Inferior parietal cortex (tissue), 1 donor: ENCODE measurements at regions not wholly inside any gene's neighbourhood (a gene's known extent, or its start where the extent isn't known, plus 50 kb on each side); places are given as distances from the start of the nearest gene placed in this dataset.
"Not testable (repeated sequence)": the region's sequence is repeated elsewhere in the genome, so short reads cannot be mapped to it uniquely, and the experiment has no call there.

ENCODE experiments used
- DNase-seq: peaks from one replicate; pipeline ENCODE4 v3.0.0-alpha.2; 2016; ENCODE audit errors: extremely low spot score

DNA sequence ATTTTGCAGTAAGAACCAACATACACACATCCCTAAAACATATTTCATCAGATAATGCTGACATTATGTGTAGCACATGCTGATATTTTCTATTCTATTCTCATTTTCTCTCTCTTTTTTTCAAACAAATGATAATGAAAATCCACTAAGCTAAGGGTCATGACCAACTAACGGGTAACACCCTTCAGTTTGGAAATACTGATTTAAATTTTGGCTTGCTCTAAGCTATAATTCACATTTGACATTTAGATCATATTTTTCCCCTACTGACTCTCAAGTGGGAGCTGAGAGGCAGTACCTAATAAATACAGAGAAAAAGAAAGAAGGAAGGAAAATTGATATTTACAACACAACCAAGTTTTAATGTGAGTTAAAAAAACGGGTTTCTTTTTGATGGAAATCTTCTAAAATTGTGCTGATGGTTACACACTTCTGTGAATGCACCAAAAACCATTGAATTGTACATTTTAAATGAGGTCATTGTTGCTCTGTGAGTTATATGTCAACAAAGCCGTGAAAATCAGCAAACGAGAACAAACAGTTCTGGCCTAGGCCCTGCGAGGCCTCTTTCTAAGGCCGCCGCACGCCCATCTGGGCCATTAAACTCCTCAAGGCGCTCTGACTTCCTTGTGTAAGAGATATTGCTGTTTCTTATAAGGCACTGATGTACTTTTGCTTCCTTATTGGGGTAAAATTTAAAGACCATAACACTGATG, 124.2 kb downstream of the GALR1 start:
- DNase-seq, result no peak

DNA sequence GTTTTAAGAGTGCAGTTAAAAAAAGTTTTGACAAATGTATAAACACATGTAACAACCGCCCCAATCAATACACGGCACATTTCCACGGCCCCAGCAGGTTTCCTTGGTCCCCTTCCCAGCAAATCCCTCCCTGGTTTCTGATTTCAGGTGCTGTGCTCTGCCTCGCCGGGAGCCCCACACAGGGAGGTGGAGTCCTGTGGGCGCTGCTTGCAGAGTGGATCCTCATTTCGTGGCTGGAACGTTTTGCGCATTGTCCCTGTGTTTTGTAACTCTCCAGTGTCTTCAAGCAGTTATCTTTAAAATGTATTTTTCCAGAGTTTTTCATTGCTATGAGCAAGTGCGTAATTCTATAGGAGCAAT, 124.8 kb downstream of the GALR1 start:
- no peak for DNase-seq

GRCh38 chr18:77376043-77376732, 126.5 kb downstream of the GALR1 start:
- DNase-seq, result no peak

- no peak for DNase-seq
These were observed 127.1 kb downstream of the GALR1 start for GRCh38 chr18:77376733-77377094.

GRCh38 chr18:77377813-77378212, 128.2 kb downstream of the GALR1 start:
- no peak for DNase-seq

- no peak for DNase-seq
These were observed 130.4 kb downstream of the GALR1 start for GRCh38 chr18:77379976-77380509.

DNA sequence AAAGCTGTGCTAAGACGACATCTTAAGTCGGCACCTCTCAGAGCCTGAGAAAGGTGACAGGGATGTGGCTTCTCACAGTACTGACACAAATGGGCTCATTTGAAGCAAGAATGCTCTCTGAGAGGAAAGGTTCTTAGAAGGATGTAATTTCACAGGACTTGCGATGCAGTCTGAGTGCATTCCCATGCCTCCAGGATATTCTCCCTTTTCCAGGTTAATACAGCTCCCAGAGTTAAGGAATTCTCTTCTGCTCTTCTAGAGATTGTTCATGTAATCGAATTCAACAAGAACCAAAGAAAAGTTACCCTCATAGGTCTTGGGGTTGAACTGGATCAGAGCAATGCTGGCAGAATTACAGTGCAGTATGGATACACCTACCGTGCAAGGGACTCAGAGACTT, 131.0 kb downstream of the GALR1 start:
- no peak for DNase-seq

GRCh38 chr18:77392321-77392720, 142.7 kb downstream of the GALR1 start:
- DNase-seq, result no peak

- no peak for DNase-seq
These were observed 143.9 kb downstream of the GALR1 start for GRCh38 chr18:77393519-77393918.

DNA sequence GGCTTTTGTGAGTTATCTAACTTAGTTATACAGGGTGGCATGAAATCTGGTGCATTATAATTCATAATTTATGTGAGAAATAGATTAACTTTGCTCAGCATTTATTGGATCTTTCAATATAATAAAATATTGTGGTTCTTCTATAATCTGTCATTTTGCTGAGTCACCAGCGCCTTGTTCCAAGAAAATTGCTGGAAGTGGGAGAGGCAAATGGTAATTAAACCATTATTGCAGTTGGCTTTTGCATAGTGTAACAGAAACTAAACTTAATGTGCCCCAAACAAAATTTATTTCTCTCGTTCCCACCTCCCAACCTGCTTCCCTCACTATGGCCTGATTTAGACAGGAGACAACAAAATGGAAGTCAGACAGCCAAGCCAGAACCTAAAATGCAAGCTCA, 146.3 kb downstream of the GALR1 start:
- DNase-seq, result no peak

GRCh38 chr18:77397056-77397455, 147.4 kb downstream of the GALR1 start:
- no peak for DNase-seq

GRCh38 chr18:77397617-77398016, 148.0 kb downstream of the GALR1 start:
- DNase-seq, result no peak

DNA sequence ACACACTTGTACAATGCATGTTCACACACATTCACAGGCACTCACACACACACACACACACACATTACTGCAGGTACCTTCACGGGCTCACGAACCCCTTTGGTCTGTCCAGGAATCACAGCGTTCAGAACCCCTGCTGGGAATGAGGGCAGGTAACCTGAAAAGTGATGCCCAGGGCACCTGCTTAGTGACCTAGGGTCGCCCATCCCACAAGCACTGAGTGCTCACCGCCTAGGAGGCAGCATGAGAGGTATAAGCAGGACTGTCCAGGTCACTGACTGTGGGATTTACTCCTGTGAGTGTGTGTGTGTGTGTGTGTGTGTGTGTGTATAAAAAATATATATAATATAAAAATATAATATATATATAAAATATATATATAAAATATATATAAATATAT, 150.9 kb downstream of the GALR1 start:
- DNase-seq, result no peak

DNA sequence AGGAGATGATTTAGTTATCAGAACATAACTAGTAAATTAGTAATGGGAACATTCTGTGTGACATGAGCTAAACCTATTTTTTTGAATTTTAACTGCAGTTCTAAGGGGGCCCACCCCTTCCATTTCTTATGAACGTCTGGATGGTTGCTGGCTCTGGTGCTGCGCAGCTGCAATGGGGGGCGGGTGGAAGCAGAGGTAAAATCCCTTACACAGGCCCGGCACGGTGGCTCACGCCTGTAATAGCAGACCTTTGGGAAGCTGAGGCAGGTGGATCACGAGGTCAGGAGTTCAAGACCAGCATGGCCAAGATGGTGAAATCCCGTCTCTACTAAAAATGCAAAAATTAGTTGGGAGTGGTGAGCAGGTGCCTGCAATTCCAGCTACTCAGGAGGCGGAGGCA, 151.5 kb downstream of the GALR1 start:
- no peak for DNase-seq

DNA sequence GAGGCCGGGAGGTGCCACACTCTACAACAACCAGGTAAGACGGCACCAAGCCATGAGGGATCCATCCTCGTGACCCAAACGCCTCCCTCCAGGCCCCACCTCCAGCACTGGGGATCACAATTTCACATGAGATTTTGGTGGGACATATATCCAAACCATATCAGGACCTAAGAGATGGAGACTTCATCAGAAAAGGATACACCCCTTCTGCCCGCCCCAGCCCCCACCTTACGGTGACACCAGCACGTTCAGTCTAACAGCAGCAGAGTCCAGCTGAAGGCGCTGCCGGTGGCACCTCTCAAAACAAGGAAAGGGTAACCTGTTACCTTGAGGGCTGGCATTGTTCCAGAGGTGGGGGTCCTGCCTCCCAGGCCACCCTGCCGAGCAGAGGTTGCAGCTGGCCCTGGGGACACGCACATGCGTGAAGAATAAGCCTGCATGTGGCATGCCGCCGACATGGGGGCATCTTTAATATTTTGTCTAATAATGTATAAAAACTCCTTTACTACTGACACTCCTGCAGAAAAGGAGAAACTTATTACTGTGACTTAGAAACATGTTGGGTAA, 154.4 kb downstream of the GALR1 start:
- DNase-seq, result no peak

GRCh38 chr18:77405096-77405495, 155.4 kb downstream of the GALR1 start:
- DNase-seq, result no peak

DNA sequence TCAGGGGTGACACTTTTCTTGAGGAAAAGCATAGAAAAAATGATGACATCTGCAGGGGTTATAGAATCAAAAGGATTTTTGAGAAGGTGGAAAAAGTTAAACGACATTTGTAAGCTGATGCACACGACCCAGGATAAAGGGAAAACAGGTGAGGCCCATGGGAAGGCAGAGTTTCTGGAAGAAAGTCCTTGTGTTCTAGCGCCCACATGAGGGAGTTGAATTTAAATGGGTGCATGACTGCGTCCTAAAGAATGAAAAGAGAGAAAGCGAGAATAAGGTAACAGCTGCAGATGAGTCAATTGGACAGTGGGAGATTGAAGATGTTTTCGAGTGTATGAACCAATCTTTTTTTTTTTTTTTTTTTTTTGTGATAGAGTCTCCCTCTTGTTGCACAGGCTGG, 158.1 kb downstream of the GALR1 start:
- no peak for DNase-seq

GRCh38 chr18:77421546-77421945, 171.9 kb downstream of the GALR1 start:
- not testable (repeated sequence) for DNase-seq

DNA sequence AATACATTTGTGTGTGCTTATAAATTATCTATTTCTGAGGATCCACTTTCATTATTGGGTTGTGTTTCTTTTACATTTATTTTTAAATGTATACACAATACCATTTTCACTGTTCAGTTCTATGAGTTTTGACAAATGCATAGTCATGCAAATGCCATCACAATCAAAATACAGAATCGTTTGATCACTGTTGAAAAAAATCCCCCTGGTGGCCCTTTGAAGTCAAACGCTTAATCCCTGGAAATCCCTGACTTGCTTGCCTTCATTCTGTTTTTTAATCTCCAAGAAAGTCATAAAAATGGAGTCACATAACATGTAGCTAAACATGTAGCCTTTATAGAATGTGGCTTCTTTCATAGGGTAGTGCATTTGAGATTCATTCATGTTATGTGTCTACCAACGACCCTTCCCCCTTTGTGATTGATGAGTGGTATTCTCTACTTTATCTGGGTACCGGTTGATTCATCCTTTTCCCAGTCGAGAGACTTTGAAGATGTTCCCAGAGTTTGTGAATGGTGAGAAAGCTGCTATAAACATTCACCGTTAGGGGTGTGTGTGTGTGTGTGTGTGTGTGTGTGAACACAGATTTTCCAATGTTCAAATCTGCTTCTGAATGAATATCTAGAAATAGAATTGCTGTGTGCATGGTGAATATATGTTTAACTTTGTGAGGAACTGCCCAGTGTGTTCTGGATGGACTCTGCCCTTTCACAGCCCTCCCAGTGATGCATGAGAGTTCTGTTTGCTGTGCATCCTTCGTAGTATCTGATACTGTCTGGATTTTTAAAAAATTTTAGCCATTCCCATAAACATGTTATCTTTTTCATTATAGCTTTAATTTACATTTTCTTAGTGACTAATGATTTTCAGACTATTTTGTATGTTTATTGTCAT, 173.6 kb downstream of the GALR1 start:
- no peak for DNase-seq

- DNase-seq, result peak; percentile 52
These were observed 183.4 kb downstream of the GALR1 start for GRCh38 chr18:77433076-77433475.

GRCh38 chr18:77439888-77440287, 190.2 kb downstream of the GALR1 start:
- no peak for DNase-seq

- DNase-seq, result no peak
These were observed 192.7 kb downstream of the GALR1 start for GRCh38 chr18:77442393-77442792.
